Fibroblast of pulmonary artery (primary cell): ENCODE measurements at regions not wholly inside any gene's neighbourhood (a gene's known extent, or its start where the extent isn't known, plus 50 kb on each side); places are given as distances from the start of the nearest gene placed in this dataset.

Source experiments
- DNase-seq: peaks from one replicate; pipeline ENCODE4 v3.0.0-alpha.2; 2010; ENCODE audit warnings: low read depth
- H3K4me3 ChIP-seq: replicated peaks from 2 replicates; pipeline ENCODE4 v1.5.1; 2011; ENCODE audit warnings: low read depth, mild to moderate bottlenecking, control low read depth, low read length, moderate library complexity
- CTCF ChIP-seq: IDR thresholded peaks from 2 replicates; pipeline ENCODE4 v1.5.1; 2011; ENCODE audit warnings: mild to moderate bottlenecking, control low read depth, low read length, inconsistent platforms; ENCODE audit errors: missing control alignments

GRCh38 chr12:124720004-124720680 lies 143.5 kb downstream of the SCARB1 start:
- DNase-seq: peak; percentile 76
- H3K4me3 ChIP-seq: no peak overlapping the region
- peak; percentile 45 for TF ChIP-seq CTCF

- no peak for DNase-seq
- H3K4me3 ChIP-seq: no peak overlapping the region
- no peak for TF ChIP-seq CTCF
Measured at GRCh38 chr12:124719231-124719630, 144.4 kb downstream of the SCARB1 start.

GRCh38 chr12:124718458-124718857 lies 145.2 kb downstream of the SCARB1 start:
- H3K4me3 ChIP-seq: no peak overlapping the region
- no peak for TF ChIP-seq CTCF
- DNase-seq: no peak

GRCh38 chr12:124718036-124718435 lies 145.6 kb downstream of the SCARB1 start:
- TF ChIP-seq CTCF: no peak
- DNase-seq: no peak
- H3K4me3 ChIP-seq: no peak overlapping the region

GRCh38 chr12:124717318-124717717 lies 146.3 kb downstream of the SCARB1 start:
- no peak for TF ChIP-seq CTCF
- no peak for DNase-seq
- no peak overlapping the region for H3K4me3 ChIP-seq

GRCh38 chr12:124716208-124717130 lies 147.2 kb downstream of the SCARB1 start:
- no peak for DNase-seq
- TF ChIP-seq CTCF: no peak
- H3K4me3 ChIP-seq: no peak overlapping the region
